ENCODE measurements at regions not wholly inside any gene's neighbourhood (a gene's known extent, or its start where the extent isn't known, plus 50 kb on each side); places are given as distances from the start of the nearest gene placed in this dataset.

GRCh38 chr1:111025109-111025508 is 61.4 kb upstream of the LRIF1 start:
- TF ChIP-seq, protein P1, sequence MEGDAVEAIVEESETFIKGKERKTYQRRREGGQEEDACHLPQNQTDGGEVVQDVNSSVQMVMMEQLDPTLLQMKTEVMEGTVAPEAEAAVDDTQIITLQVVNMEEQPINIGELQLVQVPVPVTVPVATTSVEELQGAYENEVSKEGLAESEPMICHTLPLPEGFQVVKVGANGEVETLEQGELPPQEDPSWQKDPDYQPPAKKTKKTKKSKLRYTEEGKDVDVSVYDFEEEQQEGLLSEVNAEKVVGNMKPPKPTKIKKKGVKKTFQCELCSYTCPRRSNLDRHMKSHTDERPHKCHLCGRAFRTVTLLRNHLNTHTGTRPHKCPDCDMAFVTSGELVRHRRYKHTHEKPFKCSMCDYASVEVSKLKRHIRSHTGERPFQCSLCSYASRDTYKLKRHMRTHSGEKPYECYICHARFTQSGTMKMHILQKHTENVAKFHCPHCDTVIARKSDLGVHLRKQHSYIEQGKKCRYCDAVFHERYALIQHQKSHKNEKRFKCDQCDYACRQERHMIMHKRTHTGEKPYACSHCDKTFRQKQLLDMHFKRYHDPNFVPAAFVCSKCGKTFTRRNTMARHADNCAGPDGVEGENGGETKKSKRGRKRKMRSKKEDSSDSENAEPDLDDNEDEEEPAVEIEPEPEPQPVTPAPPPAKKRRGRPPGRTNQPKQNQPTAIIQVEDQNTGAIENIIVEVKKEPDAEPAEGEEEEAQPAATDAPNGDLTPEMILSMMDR (IDR thresholded peaks at IDR 0.05; ENCODE audit: poor library complexity), result no peak
- TF ChIP-seq EZH2 (IDR thresholded peaks at IDR 0.05; ENCODE audit: borderline replicate concordance), result no peak
